Epithelial cell of proximal tubule (primary cell): ENCODE measurements at regions not wholly inside any gene's neighbourhood (a gene's known extent, or its start where the extent isn't known, plus 50 kb on each side); places are given as distances from the start of the nearest gene placed in this dataset.

Experiments
- DNase-seq: peaks from one replicate; pipeline ENCODE4 v3.0.0-alpha.2; 2011; ENCODE audit warnings: low read depth
- H3K4me3 ChIP-seq: 2 replicates; pipeline ENCODE4 v1.5.1; 2011; ENCODE audit warnings: low read depth, mild to moderate bottlenecking, low read length
- CTCF ChIP-seq: conservative IDR thresholded peaks from 2 replicates; pipeline ENCODE4 v1.5.1; 2012; ENCODE audit warnings: low read depth, mild to moderate bottlenecking, low read length

GRCh38 chr15:29466292-29466691, 196.7 kb upstream of the NSMCE3 start:
- no peak overlapping the region for H3K4me3 ChIP-seq
- no peak for DNase-seq
- TF ChIP-seq CTCF = no peak

- DNase-seq = no peak
- TF ChIP-seq CTCF = no peak
Observed at GRCh38 chr15:29465816-29466215, 196.2 kb upstream of the NSMCE3 start.

GRCh38 chr15:29465196-29465595, 195.6 kb upstream of the NSMCE3 start:
- no peak for DNase-seq
- no peak overlapping the region for H3K4me3 ChIP-seq
- no peak for TF ChIP-seq CTCF

More at GRCh38 chr15:29465816-29466215, 196.2 kb upstream of the NSMCE3 start:
- H3K4me3 ChIP-seq = no peak overlapping the region

GRCh38 chr15:29461877-29462276, 192.3 kb upstream of the NSMCE3 start:
- no peak overlapping the region for H3K4me3 ChIP-seq
- no peak for DNase-seq
- TF ChIP-seq CTCF = no peak

GRCh38 chr15:29458361-29458760, 188.7 kb upstream of the NSMCE3 start:
- DNase-seq = no peak
- TF ChIP-seq CTCF = no peak
- H3K4me3 ChIP-seq = no peak overlapping the region

- DNase-seq = no peak
- no peak for TF ChIP-seq CTCF
- no peak overlapping the region for H3K4me3 ChIP-seq
Observed at GRCh38 chr15:29457729-29458128, 188.1 kb upstream of the NSMCE3 start.

- no peak for DNase-seq
- TF ChIP-seq CTCF = no peak
- H3K4me3 ChIP-seq = no peak overlapping the region
Observed at GRCh38 chr15:29456964-29457363, 187.3 kb upstream of the NSMCE3 start.
